HG03354 (cell line): ENCODE measurements at regions not wholly inside any gene's neighbourhood (a gene's known extent, or its start where the extent isn't known, plus 50 kb on each side); places are given as distances from the start of the nearest gene placed in this dataset.

ENCODE experiments used
- ATAC-seq: cut with Tn5 transposase; IDR thresholded peaks from one replicate; pipeline ENCODE4 v1.9.1; 2021; ENCODE audit warnings: mild to moderate bottlenecking; ENCODE audit not compliant: unreplicated experiment, poor library complexity, severe bottlenecking

- ATAC-seq, result peak; percentile 64
Observed at GRCh38 chr3:6526861-6527260, 334.1 kb upstream of the GRM7 start.

DNA sequence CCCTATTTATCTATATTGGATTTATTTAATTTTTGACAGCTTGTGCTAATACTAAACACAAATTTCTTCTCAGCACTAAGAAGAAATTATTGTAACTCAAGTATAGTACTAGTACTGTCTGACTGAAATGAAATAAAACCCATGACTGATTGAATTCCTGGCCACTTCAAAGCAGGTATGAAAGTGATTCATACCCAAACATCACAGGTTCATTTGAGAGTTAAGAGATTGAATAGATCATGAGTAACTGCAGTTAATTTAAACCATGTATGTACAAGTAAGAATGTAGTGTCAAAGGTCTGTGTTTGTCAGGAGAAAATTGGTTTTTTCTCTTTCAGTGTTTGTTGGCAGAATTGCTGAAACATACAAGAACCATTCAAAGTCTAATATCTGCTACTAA is 332.0 kb upstream of the GRM7 start:
- ATAC-seq, result no peak

DNA sequence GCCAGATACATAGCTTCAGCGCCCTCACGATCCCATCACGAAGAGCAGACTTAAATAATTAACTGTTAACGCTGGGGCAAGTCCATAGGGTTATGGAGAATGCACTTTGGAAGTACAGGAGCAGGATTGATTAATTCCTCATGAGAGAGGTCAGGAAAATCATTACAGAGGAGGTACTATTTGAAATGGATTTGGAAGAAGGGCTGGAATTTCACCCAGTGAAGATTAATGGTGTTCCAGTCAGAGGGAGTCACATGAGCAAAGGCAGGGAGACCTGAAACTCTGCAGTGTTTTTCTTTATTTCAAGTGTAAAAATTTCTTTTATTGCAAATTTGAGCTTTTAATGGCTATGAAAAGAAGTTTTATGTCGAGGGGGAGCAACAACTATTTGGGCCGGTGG is 329.8 kb upstream of the GRM7 start:
- ATAC-seq, result no peak

GRCh38 chr3:6532101-6532500 is 328.8 kb upstream of the GRM7 start:
- no peak for ATAC-seq

DNA sequence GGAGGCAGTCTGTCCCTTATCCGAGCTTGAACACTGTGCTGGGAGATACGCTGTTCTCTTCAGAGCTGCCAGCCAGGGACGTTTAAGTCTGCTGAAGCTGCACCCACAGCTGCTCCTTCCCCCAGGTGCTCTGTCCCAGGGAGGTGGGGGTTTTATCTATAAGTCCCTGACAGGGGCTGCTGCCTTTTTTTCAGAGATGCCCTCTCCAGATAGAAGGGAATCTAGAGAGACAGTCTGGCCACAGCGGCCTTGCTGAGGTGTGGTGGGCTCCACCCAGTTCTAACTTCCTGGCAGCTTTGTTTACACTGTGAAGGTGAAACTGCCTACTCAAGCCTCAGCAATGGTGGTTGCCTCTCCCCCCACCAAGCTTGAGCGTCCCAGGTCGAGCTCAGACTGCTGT is 319.9 kb upstream of the GRM7 start:
- ATAC-seq, result no peak

- no peak for ATAC-seq
Observed at GRCh38 chr3:6542795-6543194, 318.1 kb upstream of the GRM7 start.

DNA sequence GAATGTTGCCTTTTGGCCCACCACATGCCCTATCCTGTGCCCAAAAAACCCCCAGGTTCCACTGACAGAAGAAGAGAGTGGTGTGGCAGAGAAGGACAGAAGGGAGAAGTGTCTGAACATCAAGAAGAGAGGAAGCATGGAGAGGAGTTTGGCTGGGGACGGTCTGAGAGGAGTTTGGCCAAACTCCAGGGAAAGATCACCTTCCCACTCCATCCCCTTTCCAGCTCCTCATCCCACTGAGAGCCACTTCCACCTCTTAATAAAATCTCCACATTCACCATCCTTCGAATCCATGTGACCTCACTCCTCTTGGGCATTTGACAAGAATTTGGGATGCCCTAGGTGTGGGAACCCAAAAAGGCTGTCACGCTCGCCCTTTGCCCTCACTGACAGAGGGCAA is 311.6 kb upstream of the GRM7 start:
- ATAC-seq, result no peak

- no peak for ATAC-seq
Observed at GRCh38 chr3:6551165-6551564, 309.8 kb upstream of the GRM7 start.

GRCh38 chr3:6560259-6560658 is 300.7 kb upstream of the GRM7 start:
- ATAC-seq, result no peak

- no peak for ATAC-seq
Observed at GRCh38 chr3:6567241-6567640, 293.7 kb upstream of the GRM7 start.

GRCh38 chr3:6568999-6569493 is 291.9 kb upstream of the GRM7 start:
- ATAC-seq, result no peak

- ATAC-seq, result no peak
Observed at GRCh38 chr3:6571448-6571847, 289.5 kb upstream of the GRM7 start.

- no peak for ATAC-seq
Observed at GRCh38 chr3:6577584-6577983, 283.3 kb upstream of the GRM7 start.

- no peak for ATAC-seq
Observed at GRCh38 chr3:6578526-6578925, 282.4 kb upstream of the GRM7 start.

GRCh38 chr3:6580808-6581207 is 280.1 kb upstream of the GRM7 start:
- ATAC-seq, result no peak

- ATAC-seq, result no peak
Observed at GRCh38 chr3:6585360-6585759, 275.6 kb upstream of the GRM7 start.

DNA sequence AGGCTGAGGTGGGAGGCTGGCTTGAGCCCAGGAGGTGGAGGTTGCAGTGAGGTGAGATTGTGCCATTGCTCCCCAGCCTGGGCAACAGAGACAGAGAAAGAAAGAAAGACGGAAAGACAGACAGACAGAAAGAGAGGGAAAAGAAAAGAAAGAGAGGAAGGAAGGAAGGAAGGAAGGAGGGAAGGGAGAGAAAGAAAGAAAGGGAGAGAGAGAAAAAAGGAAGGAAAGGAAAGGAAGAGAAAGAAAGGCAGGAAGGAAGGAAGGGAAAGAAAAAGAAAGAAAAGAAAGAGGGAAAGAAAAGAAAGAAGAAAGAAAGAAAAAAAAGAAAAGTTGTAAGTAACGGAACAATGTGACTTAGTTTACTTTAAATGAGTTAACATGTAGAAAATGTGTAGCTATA is 260.7 kb upstream of the GRM7 start:
- ATAC-seq, result no peak

GRCh38 chr3:6601374-6601773 is 259.5 kb upstream of the GRM7 start:
- peak; percentile 64 for ATAC-seq

DNA sequence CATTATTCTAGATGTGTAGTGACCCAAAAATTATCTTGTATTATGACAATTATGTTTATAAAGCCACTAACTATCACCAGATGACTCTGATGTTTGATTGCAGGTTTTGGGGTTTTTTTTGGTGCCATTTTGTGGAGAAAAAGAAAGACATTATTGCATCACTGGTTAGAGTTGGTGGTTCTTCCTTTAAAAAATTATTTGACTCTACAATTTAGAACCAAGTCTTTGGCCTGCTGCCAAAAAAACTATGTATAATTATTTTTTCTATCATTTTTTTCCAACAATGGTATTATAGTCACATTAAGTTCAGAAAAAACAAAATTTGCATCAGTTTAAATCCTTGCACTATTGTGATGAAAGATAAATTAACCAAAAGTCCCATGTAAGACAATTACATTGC is 258.6 kb upstream of the GRM7 start:
- ATAC-seq, result no peak

DNA sequence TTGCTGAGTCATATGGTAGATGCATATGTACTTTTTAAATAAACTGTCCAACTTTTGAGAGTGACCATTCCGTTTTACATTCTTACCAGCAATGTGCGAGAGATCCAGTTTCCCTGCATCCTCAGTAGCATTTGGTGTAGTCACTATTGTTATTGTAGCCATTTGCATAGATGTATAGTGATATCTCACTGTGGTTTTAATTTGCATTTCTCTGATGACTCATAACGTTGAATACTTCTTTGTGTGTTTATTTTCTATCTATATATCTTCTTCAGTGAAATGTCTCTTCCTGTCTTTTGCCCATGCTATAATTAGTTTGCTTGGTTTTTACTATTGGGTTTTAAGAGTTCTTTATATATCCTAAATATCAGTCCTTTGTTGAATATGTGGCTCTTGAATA is 255.7 kb upstream of the GRM7 start:
- ATAC-seq, result no peak

DNA sequence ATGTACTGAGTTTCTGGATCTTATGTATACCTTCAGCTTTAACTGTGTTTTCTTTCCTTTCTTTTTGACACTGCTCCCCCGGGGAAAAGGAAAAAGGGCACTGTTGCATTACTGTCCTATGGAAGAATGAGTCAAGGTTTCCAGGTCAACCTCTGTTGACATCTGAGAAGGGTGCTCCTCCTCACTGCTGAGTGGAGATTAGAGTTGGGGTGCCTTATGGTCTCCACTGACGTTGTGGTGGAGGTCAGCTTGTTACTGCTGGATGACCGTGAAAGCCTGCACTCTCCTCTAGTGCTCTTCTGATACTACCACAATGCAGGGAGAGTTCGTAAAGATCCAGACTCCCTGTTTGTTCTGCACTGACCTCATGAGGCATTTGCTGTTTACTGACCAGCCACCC is 252.1 kb upstream of the GRM7 start:
- no peak for ATAC-seq

GRCh38 chr3:6612034-6612616 is 248.8 kb upstream of the GRM7 start:
- no peak for ATAC-seq
